ENCODE measurements at regions not wholly inside any gene's neighbourhood (a gene's known extent, or its start where the extent isn't known, plus 50 kb on each side); places are given as distances from the start of the nearest gene placed in this dataset.

DNA sequence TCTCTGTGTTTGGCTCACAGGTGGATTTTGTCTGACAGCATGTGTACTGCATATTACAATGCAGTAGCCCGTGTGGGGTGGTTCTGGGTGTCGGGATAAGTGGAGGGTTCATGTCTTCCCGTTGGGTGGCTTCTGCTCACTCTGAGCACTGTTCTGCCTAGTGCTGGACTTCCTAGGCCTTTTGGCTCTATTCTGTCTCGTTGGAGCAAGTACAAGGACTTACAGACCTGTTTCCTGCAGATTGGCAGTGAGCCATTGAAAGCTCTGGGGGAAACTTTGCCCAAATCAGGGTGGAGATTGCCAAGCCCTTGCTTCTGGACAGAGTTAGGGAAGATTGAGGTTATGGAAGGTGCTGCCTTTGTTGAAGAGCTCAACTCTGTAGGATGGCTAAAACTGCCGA is 91.1 kb upstream of the SLC4A4 start:
- no peak for DNase-seq

DNA sequence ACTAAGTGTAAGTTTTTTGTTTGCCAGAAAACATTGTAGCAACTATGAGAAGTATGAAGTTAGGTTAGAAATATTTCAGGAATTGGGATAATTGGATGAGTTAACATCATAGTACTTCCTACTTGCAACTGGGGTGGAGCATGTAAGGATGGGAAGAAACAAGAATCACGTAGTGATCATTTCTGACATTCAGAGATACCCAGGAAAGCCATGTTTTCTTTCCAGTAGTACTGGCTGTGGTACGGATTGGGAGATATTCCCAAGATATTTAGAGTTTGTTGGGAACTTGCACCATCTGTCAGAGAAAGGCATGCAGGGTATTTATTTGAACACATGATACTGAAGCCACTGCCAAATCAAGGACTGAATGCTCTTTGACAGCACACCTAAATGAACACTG is 87.6 kb upstream of the SLC4A4 start:
- no peak for DNase-seq

DNA sequence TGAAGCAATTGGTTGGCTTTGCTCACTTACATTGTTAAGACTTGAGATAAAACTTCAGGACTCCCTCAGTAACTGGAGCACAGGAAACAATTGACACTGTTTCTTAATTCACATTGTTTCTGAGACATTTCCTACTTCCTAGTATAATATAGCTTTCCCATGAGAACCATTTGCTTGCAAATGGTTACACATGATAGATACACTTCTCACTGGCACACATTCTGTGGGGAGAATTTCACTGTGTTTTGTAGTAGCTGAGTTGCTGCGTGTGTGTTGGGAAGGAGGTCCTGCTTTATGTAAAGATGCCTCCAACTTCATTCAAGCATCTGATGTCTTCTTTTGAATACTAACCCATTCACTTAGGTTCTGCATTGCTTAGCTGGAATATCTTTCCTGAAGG is 85.3 kb upstream of the SLC4A4 start:
- DNase-seq: no peak

DNA sequence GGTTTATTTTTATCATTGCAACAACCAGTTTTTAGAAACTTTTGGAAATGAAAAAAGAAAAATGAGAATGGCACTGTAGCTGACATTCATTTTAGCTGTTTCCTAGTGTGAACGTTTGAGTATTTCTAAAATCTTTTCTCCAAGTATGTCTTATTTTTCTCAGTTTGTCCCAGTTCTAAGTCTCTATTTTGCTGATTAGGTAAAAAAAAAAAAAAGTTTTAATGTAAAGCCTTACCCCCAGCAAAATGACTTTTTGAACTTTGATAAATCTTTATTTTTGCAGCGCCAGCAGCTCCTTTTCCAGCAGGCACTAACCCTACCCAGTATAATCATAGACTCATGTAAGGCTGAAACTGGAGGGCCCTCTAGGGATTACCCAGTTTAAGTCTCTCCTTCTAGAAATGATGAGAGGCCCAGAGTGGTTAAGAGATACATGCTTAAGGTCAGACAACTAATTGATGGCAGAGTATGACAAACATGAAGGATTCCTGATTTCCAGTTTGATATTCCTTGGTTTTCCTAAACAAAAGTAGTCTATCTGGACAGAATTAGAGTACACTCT is 84.3 kb upstream of the SLC4A4 start:
- no peak for DNase-seq

DNA sequence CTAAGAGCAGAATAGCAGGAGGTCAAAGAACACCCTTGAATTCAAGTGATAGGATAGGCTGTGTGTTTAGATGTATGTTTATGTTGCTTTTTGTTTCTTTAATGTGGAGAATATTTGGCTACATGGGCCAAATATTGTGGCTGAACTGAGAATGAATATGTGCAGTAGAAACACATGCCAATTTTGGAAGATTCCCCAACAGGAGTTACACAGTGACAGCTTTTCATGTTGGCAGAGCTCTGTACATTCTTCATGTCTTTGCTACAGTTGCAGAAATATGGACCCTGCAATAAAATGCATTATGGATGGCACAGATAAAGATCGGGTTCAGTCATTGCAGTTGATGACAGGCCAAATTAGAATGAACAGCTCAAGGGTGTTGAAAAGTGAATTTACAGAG is 82.8 kb upstream of the SLC4A4 start:
- DNase-seq: no peak

DNA sequence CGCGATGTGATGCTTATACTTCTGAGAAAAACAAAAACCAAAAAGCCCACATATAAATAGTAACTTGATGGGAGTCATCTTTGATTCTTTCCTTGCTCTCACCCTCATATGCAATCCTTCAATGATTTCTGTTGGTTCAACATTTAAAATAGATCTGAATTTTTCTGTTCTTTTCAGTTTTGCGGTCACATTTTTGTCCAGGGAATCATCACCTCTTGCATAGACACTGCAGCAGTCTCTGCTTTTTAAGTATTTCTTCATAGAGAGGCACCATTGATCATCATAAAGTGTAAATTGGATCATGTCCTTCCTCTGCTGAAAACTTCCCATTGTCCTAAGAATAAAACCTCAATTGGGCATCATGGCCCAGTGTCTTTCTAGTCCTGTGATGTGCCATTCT is 81.1 kb upstream of the SLC4A4 start:
- no peak for DNase-seq

DNA sequence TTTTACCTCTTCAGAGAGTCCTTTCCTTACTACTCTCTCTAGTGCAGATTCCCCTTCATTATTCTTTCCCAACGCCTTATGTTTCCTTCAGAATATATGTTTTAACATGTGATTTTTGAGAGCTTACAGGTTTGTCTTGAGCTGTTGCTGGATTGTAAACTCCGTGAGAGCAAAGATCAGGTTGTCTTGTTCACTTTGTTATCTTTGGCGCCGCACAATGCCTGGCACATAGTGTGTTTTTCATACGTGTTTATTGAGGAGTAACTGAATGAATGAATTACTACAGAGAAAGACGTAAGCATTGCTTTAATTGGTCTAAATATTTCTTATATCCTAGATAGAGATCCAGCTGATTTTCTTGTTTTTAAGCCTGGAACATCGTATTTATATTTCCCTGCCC is 80.5 kb upstream of the SLC4A4 start:
- DNase-seq: no peak

DNA sequence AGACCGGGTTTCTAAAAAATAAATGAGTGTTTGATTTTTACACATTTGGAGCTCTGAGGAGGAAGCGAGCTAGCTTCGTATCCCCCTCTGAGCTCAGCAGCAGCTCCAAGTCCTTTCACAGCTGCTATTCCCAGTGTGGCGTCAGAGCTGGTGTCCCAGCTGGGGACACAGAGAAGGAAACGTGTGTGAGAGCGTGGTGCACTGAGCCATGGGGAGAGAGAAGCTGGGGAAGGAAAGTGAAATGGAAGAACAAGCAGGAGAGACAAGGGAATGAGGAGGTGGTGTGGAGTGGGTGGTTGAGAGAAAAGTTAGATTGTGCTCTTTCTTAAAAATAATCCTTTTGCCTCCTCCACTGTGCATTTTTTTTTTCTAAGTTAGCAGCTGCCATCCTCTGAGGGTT is 79.5 kb upstream of the SLC4A4 start:
- no peak for DNase-seq

DNA sequence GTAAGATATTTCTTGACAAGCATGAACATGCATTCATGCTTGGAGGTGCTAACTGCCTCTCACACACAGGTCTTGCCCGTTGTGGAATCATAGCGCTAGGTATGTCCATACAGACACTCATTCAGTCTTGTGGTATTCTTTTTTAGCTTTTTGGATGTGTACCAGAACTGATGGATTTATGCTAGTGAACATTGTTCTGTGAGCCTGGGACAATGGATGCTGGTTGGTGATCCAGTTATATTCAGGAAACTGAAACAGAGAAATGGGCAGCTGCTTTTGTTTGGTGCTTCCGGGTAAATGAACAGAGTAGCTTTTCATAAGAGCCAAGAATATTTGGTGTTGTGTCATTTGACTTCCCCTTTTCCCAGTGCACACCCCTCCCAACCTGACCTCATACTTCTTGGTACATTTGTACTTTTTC is 78.9 kb upstream of the SLC4A4 start:
- DNase-seq: peak; percentile 52 to 63

DNA sequence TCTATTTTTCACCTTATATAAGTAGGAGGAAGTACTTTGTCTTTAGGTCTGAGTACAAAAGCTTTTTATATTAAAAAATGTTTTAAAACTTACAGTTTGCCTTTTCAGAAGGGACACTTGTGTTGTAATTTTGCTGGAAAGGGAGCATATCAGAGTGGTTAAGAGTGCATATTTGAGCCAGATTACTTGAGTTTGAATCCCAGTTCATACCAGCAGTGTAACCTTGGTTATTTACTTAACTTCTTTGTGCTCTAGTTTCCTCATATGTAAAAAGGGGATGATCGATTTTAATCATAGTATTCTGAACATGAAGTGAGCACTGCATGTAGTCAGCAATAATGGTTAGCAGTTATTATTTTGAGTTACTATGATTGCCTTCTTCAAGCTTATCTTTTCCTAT is 78.3 kb upstream of the SLC4A4 start:
- DNase-seq: no peak

DNA sequence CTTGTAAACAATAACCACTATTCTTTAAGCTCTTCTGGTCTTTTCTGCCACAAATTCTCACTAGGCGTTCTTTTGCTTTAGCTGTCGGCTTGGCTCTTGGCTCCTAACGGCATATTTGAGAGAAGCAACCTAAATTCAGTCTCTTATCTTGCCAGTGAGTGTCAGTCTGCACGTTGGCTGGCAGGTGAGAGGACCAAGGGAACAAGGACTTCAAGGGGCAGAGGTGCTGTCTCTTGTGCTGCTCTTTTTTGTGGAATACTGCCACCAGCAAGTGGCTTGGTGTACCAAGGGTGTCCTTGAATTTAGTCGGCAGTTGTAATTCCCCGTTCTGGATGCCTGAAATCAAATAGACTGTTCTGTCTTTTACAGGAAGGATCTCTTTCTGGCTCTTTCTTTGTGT is 77.8 kb upstream of the SLC4A4 start:
- DNase-seq: no peak

DNA sequence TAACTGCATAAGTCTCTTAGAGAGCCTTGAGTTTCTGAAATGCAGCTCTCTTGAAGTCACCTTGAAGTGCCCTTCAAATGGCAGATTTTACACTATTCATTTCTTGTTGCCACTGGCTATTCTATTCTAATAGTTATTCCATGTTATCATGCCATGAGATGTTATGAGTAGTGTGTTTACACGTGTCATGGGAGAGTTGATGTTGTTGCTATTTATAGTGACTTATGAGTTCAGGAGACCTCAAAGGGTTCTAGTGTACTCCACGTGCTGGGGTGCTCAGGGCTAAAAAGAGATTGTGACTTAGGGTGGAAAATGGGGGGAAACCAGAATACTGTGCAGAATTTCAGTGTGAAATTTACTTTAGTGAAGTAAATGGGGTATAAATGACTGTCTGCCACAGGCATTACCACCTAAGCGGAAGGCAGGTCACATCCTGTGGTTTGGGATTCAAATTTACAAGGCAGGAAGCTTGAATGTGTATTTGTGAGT is 77.1 kb upstream of the SLC4A4 start:
- DNase-seq: no peak

DNA sequence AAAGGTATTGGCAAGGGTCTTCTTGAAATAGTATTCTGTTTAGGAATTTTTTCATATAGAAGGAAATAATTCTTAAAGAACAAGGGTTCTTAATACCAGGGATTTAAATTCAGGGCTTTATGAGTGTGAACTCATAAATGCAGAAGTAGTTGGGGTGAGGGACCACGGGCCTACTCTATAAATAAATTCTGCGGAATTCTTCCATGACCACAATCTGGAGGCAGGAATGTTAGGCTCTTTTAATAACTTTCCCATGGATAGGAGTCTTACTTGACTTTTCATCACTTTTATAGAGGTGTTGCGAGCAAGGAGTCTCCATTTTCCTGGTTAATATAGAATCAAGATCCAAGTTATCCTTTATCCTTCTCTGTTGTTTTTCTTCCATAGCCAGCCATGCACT is 76.7 kb upstream of the SLC4A4 start:
- no peak for DNase-seq

DNA sequence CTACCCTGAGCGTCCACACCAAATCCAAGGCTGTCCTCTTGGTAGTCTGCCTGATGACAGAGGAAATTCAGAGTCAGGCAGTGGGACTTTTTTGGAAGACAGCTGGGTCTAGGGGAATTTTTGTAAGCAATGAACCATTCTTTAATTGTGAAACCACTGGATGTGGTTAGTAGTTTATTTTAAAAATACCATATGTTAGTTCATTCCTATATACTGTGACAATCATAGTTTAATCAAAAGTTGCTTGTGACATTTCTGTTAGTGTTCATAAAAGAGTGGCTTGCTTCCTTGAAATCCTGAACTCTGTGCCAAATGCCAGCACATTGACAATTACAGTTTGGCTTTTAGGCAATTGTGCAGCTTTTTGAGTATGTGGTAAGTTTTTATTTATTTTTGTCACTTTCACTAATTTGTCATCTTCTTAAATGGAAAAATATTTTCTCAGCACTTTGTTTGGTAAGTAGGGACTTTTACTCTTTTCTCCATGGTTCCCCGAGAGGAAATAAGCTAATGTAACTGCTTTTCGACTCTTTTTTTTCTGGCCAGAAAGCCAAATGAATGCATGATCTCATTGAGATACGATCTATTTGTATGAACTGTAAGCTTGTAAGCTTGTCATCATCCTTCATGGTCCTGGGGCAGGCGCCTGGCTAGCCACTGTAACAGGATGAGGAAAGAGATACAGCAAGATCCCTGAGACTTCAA is 72.6 kb upstream of the SLC4A4 start:
- no peak for DNase-seq

DNA sequence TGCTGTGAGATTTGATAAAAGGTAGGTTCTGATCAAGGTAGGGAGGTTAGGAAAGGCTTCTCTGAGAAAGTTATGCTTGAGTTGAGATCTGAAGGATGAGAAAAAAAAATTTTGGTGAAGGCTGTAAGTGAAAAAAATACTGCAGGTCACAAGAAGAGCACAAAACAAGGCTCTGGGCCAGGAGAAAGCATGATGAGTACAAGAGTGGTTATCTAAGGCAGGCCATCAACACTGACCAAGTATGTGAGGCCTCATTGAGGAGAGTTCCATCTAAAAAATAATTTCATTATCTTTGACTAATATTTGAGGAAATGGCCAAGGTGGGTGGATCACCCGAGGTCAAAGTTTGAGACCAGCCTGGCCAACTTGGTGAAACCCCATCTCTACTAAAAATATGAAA is 71.6 kb upstream of the SLC4A4 start:
- no peak for DNase-seq

DNA sequence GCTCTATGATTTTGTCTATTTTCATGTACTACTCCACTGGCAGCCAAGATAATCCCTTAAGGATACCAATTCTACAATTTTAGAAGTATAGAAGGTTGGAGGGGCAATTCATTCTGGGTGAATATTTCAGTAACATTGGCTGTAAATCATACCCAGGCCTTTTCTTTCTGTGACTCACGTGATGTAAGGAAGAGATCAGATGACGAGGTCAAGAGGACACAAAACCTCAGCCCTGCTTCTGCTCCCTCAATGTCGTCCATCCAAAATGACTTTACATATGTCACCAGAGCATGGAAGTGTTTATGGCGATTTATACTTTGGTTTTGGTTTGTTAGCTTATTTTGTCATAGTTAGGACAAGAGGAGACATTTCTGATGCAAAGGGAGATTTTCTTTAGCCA is 70.7 kb upstream of the SLC4A4 start:
- no peak for DNase-seq

DNA sequence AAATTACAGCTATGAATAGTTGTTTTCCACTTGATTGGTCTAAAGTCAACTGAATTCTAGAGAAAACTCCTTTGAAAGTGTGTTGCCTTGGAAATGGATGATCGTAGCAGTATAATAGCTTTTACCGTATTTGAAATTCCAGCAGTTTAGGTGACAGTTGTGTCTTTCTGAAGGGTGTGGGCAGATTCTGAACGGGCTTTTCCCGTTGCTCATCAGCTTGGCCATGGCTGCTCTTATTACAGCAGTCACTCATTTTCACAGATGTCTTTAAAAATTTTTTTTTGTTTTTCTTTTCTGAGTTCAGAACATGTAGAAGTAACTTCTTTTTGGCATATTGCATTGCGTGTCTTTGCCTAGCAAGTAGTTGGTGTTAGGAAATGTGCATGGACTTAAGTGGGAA is 69.6 kb upstream of the SLC4A4 start:
- DNase-seq: no peak

DNA sequence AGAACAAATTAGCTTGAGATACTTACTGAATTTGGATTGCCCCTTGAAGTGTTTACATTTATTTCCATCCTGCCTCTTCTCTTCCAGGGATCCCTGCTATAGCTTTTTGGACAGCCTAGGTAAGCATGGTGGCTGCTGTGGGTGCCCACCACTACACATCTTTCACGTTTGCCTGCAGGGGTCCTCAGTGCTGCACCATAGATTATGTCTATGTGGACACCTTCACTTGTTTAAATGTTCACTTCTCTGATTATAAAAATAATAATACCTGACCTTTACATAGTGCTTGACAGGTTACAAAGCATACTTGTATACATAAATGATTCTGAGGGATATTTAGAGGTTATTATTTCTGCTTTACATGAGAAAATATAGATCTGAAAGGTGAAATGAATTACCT is 67.9 kb upstream of the SLC4A4 start:
- peak; percentile 3 to 6 for DNase-seq

DNA sequence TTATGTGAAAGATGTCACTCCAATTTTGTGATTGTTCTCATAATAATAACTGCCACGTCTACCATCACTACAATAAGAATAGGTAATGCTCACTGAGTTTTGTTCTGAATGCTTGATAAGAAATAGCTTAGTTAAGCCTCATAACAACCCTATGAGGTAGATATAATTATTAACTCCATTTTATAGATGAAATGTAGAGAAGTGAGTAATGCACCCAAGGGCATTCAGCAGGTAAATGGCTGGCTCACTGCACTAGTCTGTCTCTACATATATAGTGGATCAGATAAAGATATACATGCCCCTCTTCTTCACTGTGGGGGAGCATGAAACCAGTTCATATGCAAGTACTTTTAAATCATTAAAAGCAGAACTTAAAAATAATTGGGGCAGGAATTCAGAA is 65.8 kb upstream of the SLC4A4 start:
- DNase-seq: no peak

DNA sequence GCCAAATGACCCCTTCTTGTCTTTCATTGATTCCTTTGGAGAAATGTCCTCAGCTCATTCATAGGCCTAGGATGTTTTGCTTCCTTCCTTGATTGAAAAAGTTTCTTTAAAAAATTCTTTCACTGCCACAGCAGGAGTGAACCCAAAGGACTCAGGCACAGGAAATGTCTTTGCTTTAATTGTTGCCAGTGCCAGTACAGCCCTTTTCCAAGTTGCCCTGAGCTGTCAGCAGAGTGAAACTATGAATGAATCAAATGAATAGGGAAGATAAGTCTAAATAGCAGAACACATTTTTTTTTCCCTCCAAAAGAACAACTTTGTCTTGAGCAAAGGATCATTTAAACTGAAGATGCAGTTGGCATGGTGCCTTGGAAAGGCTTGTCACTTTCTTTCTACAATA is 63.8 kb upstream of the SLC4A4 start:
- no peak for DNase-seq

DNA sequence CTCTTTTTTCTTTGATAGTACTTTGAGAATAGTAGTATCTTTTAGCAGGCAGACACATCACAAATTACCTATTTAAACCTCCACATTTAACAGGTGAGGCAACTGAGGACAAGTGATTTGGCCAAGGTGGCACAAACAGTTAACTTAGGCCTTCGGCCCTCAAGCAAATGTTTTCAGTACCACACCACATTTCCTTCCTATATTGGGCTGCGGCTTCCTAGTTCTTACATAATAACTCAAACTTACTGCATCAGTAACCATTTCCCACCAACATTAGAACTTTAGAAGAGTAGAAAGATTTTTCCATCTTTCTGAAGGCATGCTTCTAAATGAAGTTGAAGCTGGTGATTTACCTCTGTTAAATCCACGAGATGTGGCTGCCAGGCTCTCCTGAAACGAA is 63.2 kb upstream of the SLC4A4 start:
- peak; percentile 33 to 37 for DNase-seq

DNA sequence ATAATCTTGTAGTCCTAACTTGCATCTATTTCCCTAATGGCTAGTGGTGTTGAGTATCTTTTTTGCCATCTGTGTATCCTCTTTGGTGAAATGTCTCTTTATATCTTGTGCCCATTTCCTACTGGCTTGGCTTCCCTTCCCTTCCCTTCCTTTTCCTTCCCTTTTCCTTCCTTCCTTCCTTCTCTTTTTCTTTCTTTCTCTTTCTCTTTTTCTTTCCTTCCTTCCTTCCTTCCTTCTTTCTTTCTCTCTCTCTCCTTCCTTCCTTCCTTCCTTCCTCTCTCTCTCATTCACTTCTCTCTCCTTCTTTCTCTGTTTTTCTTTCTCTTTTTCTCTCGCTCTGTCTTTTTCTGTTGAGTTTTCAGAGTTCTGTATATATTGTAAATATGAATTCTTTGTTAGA is 61.5 kb upstream of the SLC4A4 start:
- DNase-seq: no peak

DNA sequence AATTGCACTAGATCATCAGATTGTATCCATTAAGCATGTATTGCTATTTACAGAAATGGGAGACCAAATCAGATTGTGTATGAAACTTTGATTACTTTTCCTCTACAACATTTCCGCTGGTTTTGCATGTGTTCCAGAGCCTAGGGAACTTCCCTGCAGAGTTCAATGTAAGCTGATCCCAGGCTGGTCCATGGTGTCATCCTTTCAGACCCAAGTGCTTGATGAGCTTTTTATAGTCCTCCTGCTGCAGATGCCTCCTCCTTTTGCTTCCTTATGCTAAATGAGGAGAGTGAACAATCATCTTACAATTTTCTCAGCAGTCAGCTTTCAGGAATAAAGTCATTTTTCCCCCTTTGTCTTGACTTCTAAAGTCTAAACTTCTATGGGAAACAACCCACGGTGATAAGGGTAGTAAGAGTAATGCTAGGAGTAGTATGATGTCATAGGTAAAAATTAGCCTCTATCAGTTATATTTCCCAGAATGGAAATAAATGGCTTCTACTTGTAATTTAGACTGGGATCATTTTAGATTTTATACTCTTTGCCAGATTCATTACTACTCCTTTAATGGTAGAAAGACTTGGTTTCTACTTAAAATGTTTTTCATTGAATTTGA is 55.1 kb upstream of the SLC4A4 start:
- no peak for DNase-seq

DNA sequence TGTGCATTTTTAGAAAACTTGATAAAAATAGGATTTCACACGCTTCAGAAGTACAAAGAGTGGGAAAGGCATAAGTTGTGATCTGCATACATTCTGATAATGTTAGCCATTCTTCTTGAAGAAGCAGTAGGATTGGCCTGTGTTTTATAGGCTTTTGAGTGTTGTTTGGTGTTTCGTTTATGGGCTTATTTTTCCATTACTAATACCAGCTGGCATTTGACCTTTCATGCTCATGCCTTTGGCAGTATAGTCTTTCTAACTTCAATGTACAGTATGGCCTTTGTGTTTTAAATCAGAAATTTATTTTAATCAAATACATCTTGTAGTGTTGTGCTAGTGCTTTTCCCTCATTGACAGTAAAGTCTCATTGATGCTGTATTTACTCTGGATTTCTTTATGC is 51.5 kb upstream of the SLC4A4 start:
- DNase-seq: no peak

DNA sequence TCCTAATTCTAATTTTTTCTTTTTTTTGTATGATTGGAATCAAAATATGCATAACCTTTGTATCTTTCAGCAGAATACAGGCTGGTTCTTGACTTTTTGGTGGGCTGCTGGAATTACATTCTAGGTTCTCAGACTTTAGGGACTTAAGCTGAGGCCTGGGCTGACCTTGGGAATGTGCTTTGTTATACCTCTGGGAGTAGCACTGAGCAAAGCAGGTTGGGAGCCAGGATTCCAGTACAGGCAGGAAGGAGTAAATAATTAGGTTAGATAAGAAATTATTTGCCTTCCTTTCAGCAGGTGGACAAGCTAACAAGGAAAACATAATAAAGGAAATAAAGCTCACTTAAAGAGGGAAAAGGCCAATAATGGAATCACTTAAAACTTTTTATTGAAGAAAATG is 49.9 kb upstream of the SLC4A4 start:
- DNase-seq: no peak

Data from AML-193 (cell line).